AG10803 (cell line): ENCODE measurements at regions not wholly inside any gene's neighbourhood (a gene's known extent, or its start where the extent isn't known, plus 50 kb on each side); places are given as distances from the start of the nearest gene placed in this dataset.

Source experiments
- DNase-seq: peaks from one replicate; pipeline ENCODE4 v3.0.0; 2010; ENCODE audit warnings: low read depth
- H3K4me3 ChIP-seq: 2 replicates; pipeline ENCODE4 v1.5.1; 2011; ENCODE audit warnings: mild to moderate bottlenecking, low read length, control low read depth
- TF ChIP-seq, protein P1 (sequence below): conservative IDR thresholded peaks from 2 replicates; pipeline ENCODE4 v1.5.1; 2011; ENCODE audit warnings: mild to moderate bottlenecking, low read length, control low read depth, inconsistent platforms

DNA sequence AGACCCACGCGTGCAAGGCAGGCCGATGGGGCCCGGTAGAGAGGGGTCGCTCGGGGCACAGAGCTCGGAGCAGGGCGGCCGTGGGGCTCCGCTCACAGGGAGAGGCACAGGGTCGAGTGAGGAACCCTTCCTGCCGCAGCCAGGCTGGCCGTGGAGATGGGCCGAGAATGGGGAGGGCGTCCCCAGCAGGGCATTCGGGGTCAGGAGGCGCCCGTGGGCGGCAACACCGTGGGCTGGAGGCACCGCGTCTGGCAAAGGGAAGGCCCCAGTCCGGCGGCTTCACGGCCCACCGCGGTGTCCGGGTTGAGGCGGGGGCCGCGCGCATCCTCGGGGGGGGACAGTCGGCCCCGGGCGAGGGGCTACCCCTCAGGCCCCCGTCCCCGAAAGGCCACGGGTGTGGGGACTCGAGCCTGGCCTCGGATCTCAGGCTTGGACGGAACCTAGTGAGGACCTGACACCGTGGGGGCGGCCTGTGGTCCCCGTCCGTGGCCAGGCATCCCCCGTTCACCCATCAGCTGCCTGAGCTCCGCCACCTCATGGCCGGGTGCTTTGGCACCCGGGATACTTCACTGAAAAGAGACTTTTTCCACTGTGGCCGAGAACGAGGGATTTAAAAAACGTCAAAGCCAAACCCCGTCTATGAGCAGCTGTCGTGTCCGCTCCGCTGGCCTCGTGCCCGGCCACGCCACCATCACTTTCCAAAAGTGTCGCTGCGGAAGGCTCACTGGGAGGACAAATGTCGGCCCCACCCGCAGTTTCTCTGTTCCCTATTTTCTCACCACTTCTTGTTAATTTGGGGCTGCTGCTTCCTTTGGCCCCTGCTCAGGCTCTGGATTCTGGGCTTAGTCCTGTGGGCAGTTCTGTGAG lies 73.6 kb downstream of the METRNL start:
- H3K4me3 ChIP-seq, result no peak overlapping the region
- no peak for DNase-seq
- TF ChIP-seq, protein P1, sequence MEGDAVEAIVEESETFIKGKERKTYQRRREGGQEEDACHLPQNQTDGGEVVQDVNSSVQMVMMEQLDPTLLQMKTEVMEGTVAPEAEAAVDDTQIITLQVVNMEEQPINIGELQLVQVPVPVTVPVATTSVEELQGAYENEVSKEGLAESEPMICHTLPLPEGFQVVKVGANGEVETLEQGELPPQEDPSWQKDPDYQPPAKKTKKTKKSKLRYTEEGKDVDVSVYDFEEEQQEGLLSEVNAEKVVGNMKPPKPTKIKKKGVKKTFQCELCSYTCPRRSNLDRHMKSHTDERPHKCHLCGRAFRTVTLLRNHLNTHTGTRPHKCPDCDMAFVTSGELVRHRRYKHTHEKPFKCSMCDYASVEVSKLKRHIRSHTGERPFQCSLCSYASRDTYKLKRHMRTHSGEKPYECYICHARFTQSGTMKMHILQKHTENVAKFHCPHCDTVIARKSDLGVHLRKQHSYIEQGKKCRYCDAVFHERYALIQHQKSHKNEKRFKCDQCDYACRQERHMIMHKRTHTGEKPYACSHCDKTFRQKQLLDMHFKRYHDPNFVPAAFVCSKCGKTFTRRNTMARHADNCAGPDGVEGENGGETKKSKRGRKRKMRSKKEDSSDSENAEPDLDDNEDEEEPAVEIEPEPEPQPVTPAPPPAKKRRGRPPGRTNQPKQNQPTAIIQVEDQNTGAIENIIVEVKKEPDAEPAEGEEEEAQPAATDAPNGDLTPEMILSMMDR, result no peak

DNA sequence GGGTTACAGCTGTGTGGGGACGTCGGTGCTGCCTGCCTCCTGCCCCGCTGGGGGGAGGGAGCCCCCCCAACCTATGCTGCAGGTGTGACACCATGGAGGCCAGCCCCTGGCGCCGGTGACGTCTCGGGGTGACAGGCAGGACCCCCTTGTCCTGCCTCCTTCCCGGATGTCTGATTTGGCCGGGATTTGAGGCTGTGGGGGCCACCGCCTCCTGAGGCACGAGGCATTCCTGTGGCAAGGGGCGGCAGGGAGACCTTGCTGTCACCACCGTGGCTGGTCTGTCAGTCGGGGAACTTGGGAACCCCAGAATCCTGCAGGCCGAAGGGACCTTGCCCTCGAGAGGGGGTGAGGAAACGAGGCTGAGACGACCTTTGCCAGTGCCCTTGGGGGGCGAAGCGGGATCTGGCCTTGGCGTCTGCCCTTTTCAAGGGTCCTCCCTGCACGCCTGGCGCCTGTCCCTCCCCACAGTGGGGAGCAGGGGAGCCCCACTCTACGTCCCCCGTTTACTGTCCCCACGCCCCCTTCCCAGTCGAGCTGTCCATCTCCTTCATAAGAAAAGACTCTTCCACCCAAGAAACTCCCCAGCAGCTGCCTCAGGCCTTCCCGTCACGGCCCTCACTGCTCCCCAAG lies 74.4 kb downstream of the METRNL start:
- TF ChIP-seq, protein P1, result no peak
- no peak overlapping the region for H3K4me3 ChIP-seq
- no peak for DNase-seq

DNA sequence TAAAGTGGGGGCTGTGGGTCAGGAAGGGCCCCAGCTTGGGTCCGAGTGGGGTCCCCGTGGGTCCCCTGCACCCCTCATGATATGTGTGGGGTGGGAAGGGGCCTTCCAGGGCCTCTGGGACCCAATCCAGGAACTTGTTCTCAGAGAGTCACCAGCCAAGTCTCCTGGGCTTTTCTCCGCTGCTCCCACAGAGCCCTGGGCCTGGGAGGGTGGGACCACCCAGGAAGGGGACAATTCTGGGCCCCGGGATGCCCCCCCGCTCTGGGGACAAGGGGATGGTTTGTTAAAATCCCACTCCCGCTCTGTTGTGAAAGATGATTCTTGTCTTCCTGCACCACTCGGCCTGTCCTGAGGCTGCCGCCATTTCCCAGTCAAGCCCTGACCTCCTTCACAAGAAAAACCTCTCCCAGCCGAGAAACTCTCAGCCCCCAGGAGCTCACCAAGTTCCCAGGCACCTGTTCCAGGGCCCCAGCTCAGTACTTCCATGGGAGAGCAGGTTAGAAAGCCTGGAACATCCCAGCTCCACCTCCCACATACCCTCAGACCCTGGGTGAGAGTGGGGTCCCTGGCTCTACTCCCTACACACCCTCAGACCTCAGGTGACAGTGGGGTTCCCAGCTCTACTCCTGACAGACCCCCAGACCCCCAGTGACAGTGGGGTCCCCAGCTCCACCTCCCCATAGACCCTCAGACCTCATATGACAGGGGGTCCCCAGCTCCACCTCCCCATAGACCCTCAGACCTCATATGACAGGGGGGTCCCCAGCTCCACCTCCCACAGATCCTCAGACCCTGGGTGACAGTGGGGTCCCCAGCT lies 75.1 kb downstream of the METRNL start:
- no peak for DNase-seq
- TF ChIP-seq, protein P1, result no peak
- no peak overlapping the region for H3K4me3 ChIP-seq

DNA sequence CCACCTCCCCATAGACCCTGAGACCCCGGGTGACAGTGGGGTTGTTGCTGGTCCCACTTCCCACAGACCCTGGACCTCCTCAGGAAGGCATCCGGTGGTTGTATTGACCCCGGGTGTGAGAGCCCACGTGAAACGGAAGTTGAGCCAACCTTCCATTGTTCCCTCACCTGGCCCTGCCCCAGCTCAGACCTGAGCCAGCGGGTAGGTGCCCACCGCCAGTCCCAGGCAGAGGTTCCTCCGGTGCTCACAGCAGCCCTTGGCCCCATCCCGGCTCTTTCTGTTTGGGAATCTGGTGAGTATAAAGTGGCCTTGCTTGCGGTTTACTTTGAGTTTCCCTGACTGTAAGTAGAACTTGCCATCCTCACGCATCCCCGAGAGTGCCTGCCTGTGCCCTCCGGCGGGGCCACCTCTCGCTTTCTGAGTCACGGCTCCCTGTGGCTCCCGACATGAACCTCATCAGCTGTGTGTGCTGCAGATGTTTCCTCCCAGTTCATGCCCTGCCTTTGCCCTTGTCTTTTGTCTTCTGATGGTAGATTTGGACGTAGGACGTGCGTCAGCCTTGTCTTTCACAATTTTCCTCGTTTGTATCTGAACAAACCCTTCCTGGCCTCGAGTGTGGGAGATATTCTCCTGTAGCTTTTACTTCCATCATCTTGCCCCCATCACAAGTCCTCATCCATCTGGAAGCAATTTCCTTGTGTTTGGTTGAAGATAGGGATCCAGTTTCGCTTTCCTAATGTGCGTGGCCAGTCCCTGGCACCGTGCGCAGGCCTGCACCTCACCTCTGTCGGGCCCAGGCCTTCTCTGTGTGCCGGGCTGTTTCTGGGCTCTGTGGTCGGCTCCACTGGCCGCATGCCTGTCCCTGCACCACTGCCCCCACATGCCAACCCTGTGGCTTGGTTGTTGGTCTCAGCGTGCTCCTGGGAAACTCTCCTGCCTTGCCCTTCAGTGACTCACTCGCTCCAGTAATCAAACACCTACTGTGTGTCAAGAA lies 76.0 kb downstream of the METRNL start:
- peak overlapping the region; percentile 22 for H3K4me3 ChIP-seq
- DNase-seq, result peak; percentile 99
- TF ChIP-seq, protein P1, result no peak

DNA sequence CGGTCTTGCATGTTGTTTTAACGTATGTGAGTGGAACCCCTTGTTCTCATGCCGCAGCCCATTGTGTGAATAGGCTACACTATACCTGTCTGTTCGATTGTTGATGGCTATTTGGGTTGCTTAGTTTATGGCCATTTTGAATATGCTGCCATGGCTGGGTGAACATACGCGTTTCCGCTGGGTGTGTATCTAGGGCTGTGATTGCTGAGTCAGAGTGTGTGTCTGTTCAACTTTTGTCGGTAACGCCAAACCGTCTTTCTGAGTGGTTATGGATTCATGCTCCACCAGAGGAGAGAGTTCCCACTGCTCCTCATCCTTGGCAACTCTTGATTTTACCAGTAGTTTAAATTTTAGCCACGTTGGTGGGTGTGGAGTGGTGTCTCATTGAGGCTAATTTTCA lies 77.0 kb downstream of the METRNL start:
- DNase-seq, result no peak
- TF ChIP-seq, protein P1, result no peak
- no peak overlapping the region for H3K4me3 ChIP-seq
